Omental fat pad (tissue), 3 donors: ENCODE measurements at regions not wholly inside any gene's neighbourhood (a gene's known extent, or its start where the extent isn't known, plus 50 kb on each side); places are given as distances from the start of the nearest gene placed in this dataset.
"Not testable (repeated sequence)": the region's sequence is repeated elsewhere in the genome, so short reads cannot be mapped to it uniquely, and the experiment has no call there.

Experiments used
- ATAC-seq: fragments of 150-250 bp; one replicate; pipeline ENCODE4 v1.9.1; 2016; ENCODE audit warnings: mild to moderate bottlenecking, moderate library complexity; ENCODE audit not compliant: low FRiP score
- DNase-seq: peaks from one replicate; pipeline ENCODE4 v3.0.0-alpha.2; 2019; ENCODE audit warnings: low spot score
- CTCF ChIP-seq, 3 donors: fragments of 450-650 bp; IDR thresholded peaks; one replicate each; pipeline ENCODE4 v1.5.1; 2016 to 2017; ENCODE audit warnings: antibody characterized with exemption in 3 of 3, mild to moderate bottlenecking in 3 of 3, moderate library complexity in 2 of 3

GRCh38 chr2:142294225-142294624, 163.4 kb upstream of the LRP1B start:
- DNase-seq (no peak), ATAC-seq (no peak)
- no peak for TF ChIP-seq CTCF (IDR thresholded peaks at IDR 0.05)

- DNase-seq (no peak), ATAC-seq (no peak)
- no peak for TF ChIP-seq CTCF (IDR thresholded peaks at IDR 0.05)
These were observed 161.2 kb upstream of the LRP1B start for GRCh38 chr2:142291969-142292368.

GRCh38 chr2:142290931-142291330, 160.1 kb upstream of the LRP1B start:
- DNase-seq: no peak
- ATAC-seq: no peak
- no peak for TF ChIP-seq CTCF (IDR thresholded peaks at IDR 0.05)

- DNase-seq: no peak
- ATAC-seq: no peak
- TF ChIP-seq CTCF (IDR thresholded peaks at IDR 0.05): no peak
These were observed 155.8 kb upstream of the LRP1B start for GRCh38 chr2:142286618-142287017.

GRCh38 chr2:142285480-142285879, 154.7 kb upstream of the LRP1B start:
- no peak for ATAC-seq
- no peak for TF ChIP-seq CTCF (IDR thresholded peaks at IDR 0.05)
- no peak for DNase-seq

- ATAC-seq, DNase-seq: not testable (repeated sequence)
These were observed 153.5 kb upstream of the LRP1B start for GRCh38 chr2:142284336-142284735.

GRCh38 chr2:142280831-142281230, 150.0 kb upstream of the LRP1B start:
- no peak for TF ChIP-seq CTCF (IDR thresholded peaks at IDR 0.05)
- ATAC-seq (no peak), DNase-seq (no peak)

- DNase-seq (no peak), ATAC-seq (no peak)
- TF ChIP-seq CTCF (IDR thresholded peaks at IDR 0.05): no peak
These were observed 140.2 kb upstream of the LRP1B start for GRCh38 chr2:142270990-142271389.
